ENCODE measurements at regions not wholly inside any gene's neighbourhood (a gene's known extent, or its start where the extent isn't known, plus 50 kb on each side); places are given as distances from the start of the nearest gene placed in this dataset.

- TF ChIP-seq CTCF (IDR thresholded peaks at IDR 0.05; ENCODE audit: low read depth, low read length) = no peak
- no peak overlapping the region for H3K4me3 ChIP-seq (ENCODE audit: low read depth, low read length)
Observed at GRCh38 chr6:168886964-168887363, 366.7 kb downstream of the THBS2 start.

GRCh38 chr6:168885751-168886742 lies 367.6 kb downstream of the THBS2 start:
- no peak overlapping the region for H3K4me3 ChIP-seq (ENCODE audit: low read depth, low read length)
- no peak for TF ChIP-seq CTCF (IDR thresholded peaks at IDR 0.05; ENCODE audit: low read depth, low read length)

- no peak for TF ChIP-seq CTCF (IDR thresholded peaks at IDR 0.05; ENCODE audit: low read depth, low read length)
- H3K4me3 ChIP-seq (ENCODE audit: low read depth, low read length) = no peak overlapping the region
Observed at GRCh38 chr6:168885196-168885595, 368.4 kb downstream of the THBS2 start.

GRCh38 chr6:168884646-168885086 lies 369.0 kb downstream of the THBS2 start:
- peak; percentile 78 for TF ChIP-seq CTCF (IDR thresholded peaks at IDR 0.05; ENCODE audit: low read depth, low read length)
- H3K4me3 ChIP-seq (ENCODE audit: low read depth, low read length) = peak overlapping the region; percentile 12; the same call in 1 of the 2 replicates

GRCh38 chr6:168884050-168884645 lies 369.5 kb downstream of the THBS2 start:
- peak overlapping the region; percentile 12; the same call in 1 of the 2 replicates for H3K4me3 ChIP-seq (ENCODE audit: low read depth, low read length)
- TF ChIP-seq CTCF (IDR thresholded peaks at IDR 0.05; ENCODE audit: low read depth, low read length) = no peak

- no peak overlapping the region for H3K4me3 ChIP-seq (ENCODE audit: low read depth, low read length)
- TF ChIP-seq CTCF (IDR thresholded peaks at IDR 0.05; ENCODE audit: low read depth, low read length) = no peak
Observed at GRCh38 chr6:168883410-168884049, 370.1 kb downstream of the THBS2 start.
